SK-N-SH treated with all-trans-retinoic acid at 6 μM for 48 hours (cell line): ENCODE measurements at regions not wholly inside any gene's neighbourhood (a gene's known extent, or its start where the extent isn't known, plus 50 kb on each side); places are given as distances from the start of the nearest gene placed in this dataset.

Source experiments
- ARNTL ChIP-seq: fragments of 450-650 bp; formaldehyde crosslinking; IDR thresholded peaks from 2 replicates; pipeline ENCODE4 v1.5.0; 2020; ENCODE audit warnings: low read depth, mild to moderate bottlenecking, moderate library complexity, borderline replicate concordance
- BACH2 ChIP-seq: fragments of 250-450 bp; sonication (Bioruptor Pico); IDR thresholded peaks from 2 replicates; pipeline ENCODE4 v1.9.0; 2021; ENCODE audit warnings: mild to moderate bottlenecking, borderline replicate concordance
- OSR1 ChIP-seq: fragments of 250-450 bp; sonication (Bioruptor Pico); IDR thresholded peaks from 2 replicates; pipeline ENCODE4 v1.8.0; 2022; ENCODE audit warnings: moderate library complexity, mild to moderate bottlenecking, inconsistent platforms
- PPARA ChIP-seq: fragments of 250-450 bp; sonication (Bioruptor Pico); IDR thresholded peaks from 2 replicates; pipeline ENCODE4 v1.5.0; 2020; ENCODE audit warnings: mild to moderate bottlenecking, borderline replicate concordance
- RARB ChIP-seq: fragments of 250-450 bp; sonication (Bioruptor Pico); IDR thresholded peaks from 2 replicates; pipeline ENCODE4 v1.8.0; 2021; ENCODE audit warnings: mild to moderate bottlenecking, moderate library complexity
- TCF4 ChIP-seq: fragments of 250-450 bp; sonication (Bioruptor Pico); IDR thresholded peaks from 2 replicates; pipeline ENCODE4 v1.8.0; 2021; ENCODE audit warnings: mild to moderate bottlenecking, moderate library complexity, borderline replicate concordance
- ZFP3 ChIP-seq: fragments of 250-450 bp; sonication (Bioruptor Pico); IDR thresholded peaks from 2 replicates; pipeline ENCODE4 v1.5.0; 2020; ENCODE audit warnings: mild to moderate bottlenecking, moderate library complexity
- ZFP30 ChIP-seq: fragments of 450-650 bp; formaldehyde crosslinking; IDR thresholded peaks from 2 replicates; pipeline ENCODE4 v1.5.0; 2022; ENCODE audit warnings: mild to moderate bottlenecking, moderate library complexity
- ZNF8 ChIP-seq: fragments of 450-650 bp; formaldehyde crosslinking; IDR thresholded peaks from 2 replicates; pipeline ENCODE4 v1.5.0; 2020; ENCODE audit warnings: mild to moderate bottlenecking, moderate library complexity
- TF ChIP-seq, protein P1 (sequence below): fragments of 250-450 bp; sonication (Bioruptor Pico); IDR thresholded peaks from 2 replicates; pipeline ENCODE4 v1.8.0; 2020; ENCODE audit warnings: mild to moderate bottlenecking, moderate library complexity, borderline replicate concordance
- TF ChIP-seq, protein P2 (sequence below): fragments of 250-450 bp; sonication (Bioruptor Pico); IDR thresholded peaks from 2 replicates; pipeline ENCODE4 v1.8.0; 2021; ENCODE audit warnings: low read depth, mild to moderate bottlenecking, moderate library complexity, borderline replicate concordance

DNA sequence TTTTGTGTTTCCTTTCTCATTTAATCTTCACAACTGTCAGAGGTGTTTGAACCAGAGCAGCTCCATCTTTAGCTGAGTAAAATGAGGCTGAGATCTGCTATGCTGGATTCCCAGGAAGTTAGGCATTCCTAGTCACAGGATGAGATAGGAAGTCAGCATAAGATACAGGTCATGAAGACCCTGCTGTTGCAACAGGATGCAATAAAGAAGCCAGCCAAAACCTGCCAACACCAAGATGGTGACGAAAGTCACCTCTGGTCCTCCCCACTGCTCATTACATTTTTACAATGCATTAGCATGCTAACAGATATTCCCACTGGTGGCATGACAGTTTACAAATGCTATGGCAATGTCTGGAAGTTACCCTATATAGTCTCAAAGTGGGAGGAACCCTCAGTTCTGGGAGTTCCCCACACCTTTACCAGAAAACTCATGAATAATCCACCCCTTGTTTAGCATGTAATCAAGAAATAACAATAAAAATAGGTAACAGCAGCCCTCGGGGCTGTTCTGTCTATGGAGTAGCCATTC, 262.2 kb upstream of the FERMT1 start:
- TF ChIP-seq RARB (CRISPR knock-in tag) (no peak), ZFP3 (CRISPR knock-in tag) (no peak), ZFP30 (no peak), ARNTL (CRISPR knock-in tag) (no peak), ZNF8 (CRISPR knock-in tag) (no peak), PPARA (no peak), BACH2 (CRISPR knock-in tag) (no peak), OSR1 (CRISPR knock-in tag) (no peak), TCF4 (no peak)
- TF ChIP-seq, protein P1, sequence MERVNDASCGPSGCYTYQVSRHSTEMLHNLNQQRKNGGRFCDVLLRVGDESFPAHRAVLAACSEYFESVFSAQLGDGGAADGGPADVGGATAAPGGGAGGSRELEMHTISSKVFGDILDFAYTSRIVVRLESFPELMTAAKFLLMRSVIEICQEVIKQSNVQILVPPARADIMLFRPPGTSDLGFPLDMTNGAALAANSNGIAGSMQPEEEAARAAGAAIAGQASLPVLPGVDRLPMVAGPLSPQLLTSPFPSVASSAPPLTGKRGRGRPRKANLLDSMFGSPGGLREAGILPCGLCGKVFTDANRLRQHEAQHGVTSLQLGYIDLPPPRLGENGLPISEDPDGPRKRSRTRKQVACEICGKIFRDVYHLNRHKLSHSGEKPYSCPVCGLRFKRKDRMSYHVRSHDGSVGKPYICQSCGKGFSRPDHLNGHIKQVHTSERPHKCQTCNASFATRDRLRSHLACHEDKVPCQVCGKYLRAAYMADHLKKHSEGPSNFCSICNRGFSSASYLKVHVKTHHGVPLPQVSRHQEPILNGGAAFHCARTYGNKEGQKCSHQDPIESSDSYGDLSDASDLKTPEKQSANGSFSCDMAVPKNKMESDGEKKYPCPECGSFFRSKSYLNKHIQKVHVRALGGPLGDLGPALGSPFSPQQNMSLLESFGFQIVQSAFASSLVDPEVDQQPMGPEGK = no peak
- TF ChIP-seq, protein P2, sequence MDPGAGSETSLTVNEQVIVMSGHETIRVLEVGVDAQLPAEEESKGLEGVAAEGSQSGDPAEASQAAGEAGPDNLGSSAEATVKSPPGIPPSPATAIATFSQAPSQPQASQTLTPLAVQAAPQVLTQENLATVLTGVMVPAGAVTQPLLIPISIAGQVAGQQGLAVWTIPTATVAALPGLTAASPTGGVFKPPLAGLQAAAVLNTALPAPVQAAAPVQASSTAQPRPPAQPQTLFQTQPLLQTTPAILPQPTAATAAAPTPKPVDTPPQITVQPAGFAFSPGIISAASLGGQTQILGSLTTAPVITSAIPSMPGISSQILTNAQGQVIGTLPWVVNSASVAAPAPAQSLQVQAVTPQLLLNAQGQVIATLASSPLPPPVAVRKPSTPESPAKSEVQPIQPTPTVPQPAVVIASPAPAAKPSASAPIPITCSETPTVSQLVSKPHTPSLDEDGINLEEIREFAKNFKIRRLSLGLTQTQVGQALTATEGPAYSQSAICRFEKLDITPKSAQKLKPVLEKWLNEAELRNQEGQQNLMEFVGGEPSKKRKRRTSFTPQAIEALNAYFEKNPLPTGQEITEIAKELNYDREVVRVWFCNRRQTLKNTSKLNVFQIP (CRISPR knock-in tag) = no peak
